A673 (cell line): ENCODE measurements at regions not wholly inside any gene's neighbourhood (a gene's known extent, or its start where the extent isn't known, plus 50 kb on each side); places are given as distances from the start of the nearest gene placed in this dataset.
"Not testable (repeated sequence)": the region's sequence is repeated elsewhere in the genome, so short reads cannot be mapped to it uniquely, and the experiment has no call there.

Experiments used
- BruUV-seq: library from RNA; stranded (reverse); fragments of 400-500 nt; replicated peaks from 2 replicates; lab custom pipeline; 2021; lab: Mats Ljungman, UMichigan
- CTCF ChIA-PET: fragments of 300-600 bp; sonication (Branson Sonifier 250); formaldehyde crosslinking; loops from one replicate; lab custom pipeline; 2022; ENCODE audit warnings: antibody characterized with exemption; lab: Charles Lee
- POLR2A ChIA-PET: fragments of 300-600 bp; sonication (Branson Sonifier 250); formaldehyde crosslinking; loops from one replicate; lab custom pipeline; 2022; ENCODE audit warnings: antibody characterized with exemption; ENCODE audit not compliant: low non-redundant PET; lab: Charles Lee
- DNase-seq: peaks from one replicate; pipeline ENCODE4 v3.0.0-alpha.2; 2015; ENCODE audit warnings: low spot score
- H3K27ac ChIP-seq: fragments of 200-600 bp; sonication (generic); 2 replicates; pipeline ENCODE4 v1.5.1; 2016; ENCODE audit warnings: mixed run types, low read depth, mild to moderate bottlenecking, mixed read lengths, antibody characterized with exemption, low read length; ENCODE audit not compliant: poor library complexity, severe bottlenecking
- H3K27me3 ChIP-seq: fragments of 200-600 bp; sonication (generic); replicated peaks from 2 replicates; pipeline ENCODE4 v1.6.1; 2017; ENCODE audit warnings: mixed run types, low read depth, mild to moderate bottlenecking, mixed read lengths, antibody characterized with exemption, low read length; ENCODE audit not compliant: insufficient read depth, poor library complexity
- H3K36me3 ChIP-seq: fragments of 200-600 bp; sonication (generic); 2 replicates; pipeline ENCODE4 v1.6.1; 2016; ENCODE audit warnings: mixed run types, mild to moderate bottlenecking, mixed read lengths, antibody characterized with exemption, low read length; ENCODE audit not compliant: insufficient read depth, poor library complexity, severe bottlenecking
- H3K4me1 ChIP-seq: fragments of 200-600 bp; sonication (generic); 2 replicates; pipeline ENCODE4 v1.6.1; 2017; ENCODE audit warnings: mixed run types, mild to moderate bottlenecking, mixed read lengths, antibody characterized with exemption, low read length; ENCODE audit not compliant: insufficient read depth, poor library complexity, severe bottlenecking
- H3K4me3 ChIP-seq: fragments of 200-600 bp; sonication (generic); 2 replicates; pipeline ENCODE4 v1.5.1; 2016; ENCODE audit warnings: low read depth, mixed run types, mild to moderate bottlenecking, mixed read lengths, low read length; ENCODE audit not compliant: poor library complexity, severe bottlenecking
- H3K9me3 ChIP-seq: fragments of 200-600 bp; sonication (generic); 2 replicates; pipeline ENCODE4 v1.6.1; 2016; ENCODE audit warnings: mixed run types, low read depth, mild to moderate bottlenecking, mixed read lengths, antibody characterized with exemption, low read length; ENCODE audit not compliant: poor library complexity, severe bottlenecking
- CTCF ChIP-seq: fragments of 300-800, 200-600 bp; sonication (generic); conservative IDR thresholded peaks from 2 replicates; pipeline ENCODE4 v1.5.1; 2017; ENCODE audit warnings: low read depth, mild to moderate bottlenecking, antibody characterized with exemption, low read length, moderate library complexity, mixed read lengths
- EZH2 ChIP-seq: fragments of 200-600 bp; sonication (generic); IDR thresholded peaks from 2 replicates; pipeline ENCODE4 v1.6.1; 2017; ENCODE audit warnings: borderline replicate concordance, low read depth, mild to moderate bottlenecking, mixed read lengths, antibody characterized with exemption, low read length; ENCODE audit not compliant: poor library complexity, severe bottlenecking
- intact Hi-C: fragments of 100-400 bp; cut with micrococcal nuclease; formaldehyde crosslinking; loops from one replicate; pipeline ENCODE4 v1.10.0; 2022; ENCODE audit not compliant: unreplicated experiment

GRCh38 chr12:34223640-34224039, 201.3 kb downstream of the ALG10 start:
- H3K4me3 ChIP-seq = no peak overlapping the region
- BruUV-seq = no TSS peak
- no peaks in the 10 kb centered on the region for H3K9me3 ChIP-seq
- POLR2A ChIA-PET = no interaction called here
- no peaks in the 10 kb centered on the region for H3K4me1 ChIP-seq
- H3K27ac ChIP-seq = no peak overlapping the region
- intact Hi-C loops = no loop called here
- TF ChIP-seq CTCF (no peak), EZH2 (no peak)
- CTCF ChIA-PET = no interaction called here
- no peaks in the 10 kb centered on the region for H3K36me3 ChIP-seq
- no peak for DNase-seq
- no peaks in the 10 kb centered on the region for H3K27me3 ChIP-seq

DNA sequence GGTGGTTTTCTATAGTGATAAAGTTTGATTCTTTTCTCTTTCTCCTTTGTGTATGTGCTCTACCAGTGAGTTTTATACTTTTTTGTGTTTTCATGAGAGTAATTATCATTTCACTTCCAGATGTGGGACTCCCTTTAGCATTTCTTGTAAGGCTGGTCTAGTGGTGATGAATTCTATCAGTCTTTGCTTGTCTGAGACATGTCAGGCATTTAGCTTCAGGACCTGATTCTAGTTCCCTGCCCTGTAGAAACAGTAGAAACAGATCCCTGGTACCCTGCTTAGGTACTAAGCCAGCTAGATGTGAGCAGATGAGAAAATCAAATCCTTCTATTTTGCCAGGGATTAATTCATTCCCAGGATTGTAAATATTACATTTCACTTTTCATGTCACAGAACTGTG, 203.7 kb downstream of the ALG10 start:
- H3K36me3 ChIP-seq = not testable (repeated sequence)

DNA sequence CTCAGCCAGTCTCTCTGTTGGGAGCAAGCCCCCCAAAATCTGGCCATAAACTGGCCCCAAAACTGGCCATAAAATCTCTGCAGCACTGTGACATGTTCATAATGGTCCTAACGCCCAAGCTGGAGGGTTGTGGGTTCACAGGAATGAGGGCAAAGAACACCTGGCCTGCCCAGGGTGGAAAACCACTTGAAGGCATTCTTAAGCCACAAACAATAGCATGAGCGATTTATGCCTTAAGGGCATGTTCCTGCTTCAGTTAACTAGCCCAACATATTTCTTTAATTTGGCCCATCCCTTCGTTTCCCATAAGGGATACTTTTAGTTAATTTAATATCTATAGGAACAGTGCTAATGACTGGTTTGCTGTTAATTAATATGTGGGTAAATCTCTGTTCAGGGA, 205.8 kb downstream of the ALG10 start:
- H3K36me3 ChIP-seq, H3K27me3 ChIP-seq, BruUV-seq, DNase-seq, H3K4me3 ChIP-seq, H3K27ac ChIP-seq, POLR2A ChIA-PET, H3K4me1 ChIP-seq, CTCF ChIA-PET, intact Hi-C loops: not testable (repeated sequence)
- peaks cover 11% of the 10 kb centered on the region for H3K9me3 ChIP-seq

More for the DNA sequence above, 203.7 kb downstream of the ALG10 start:
- H3K9me3 ChIP-seq = peaks cover 11% of the 10 kb centered on the region
- DNase-seq, H3K4me3 ChIP-seq, POLR2A ChIA-PET, BruUV-seq, H3K27ac ChIP-seq, intact Hi-C loops, H3K27me3 ChIP-seq, H3K4me1 ChIP-seq, CTCF ChIA-PET: not testable (repeated sequence)

GRCh38 chr12:34229033-34229432, 206.7 kb downstream of the ALG10 start:
- H3K27ac ChIP-seq, H3K4me3 ChIP-seq, H3K36me3 ChIP-seq, CTCF ChIA-PET, intact Hi-C loops, DNase-seq, BruUV-seq, POLR2A ChIA-PET, H3K4me1 ChIP-seq, H3K27me3 ChIP-seq: not testable (repeated sequence)
- peaks cover 11% of the 10 kb centered on the region for H3K9me3 ChIP-seq

- H3K27ac ChIP-seq = no peak overlapping the region
- TF ChIP-seq CTCF (no peak), EZH2 (no peak)
- intact Hi-C loops = loop anchor here (10.0 kb wide), 1 partner anchor 669 kb away; no protein-coding TSS in a partner anchor
- H3K4me1 ChIP-seq = no peaks in the 10 kb centered on the region
- ChIA-PET POLR2A (no interaction called here), CTCF (no interaction called here)
- H3K9me3 ChIP-seq = peaks cover 11% of the 10 kb centered on the region
- no TSS peak for BruUV-seq
- H3K27me3 ChIP-seq = no peaks in the 10 kb centered on the region
- H3K36me3 ChIP-seq = no peaks in the 10 kb centered on the region
- H3K4me3 ChIP-seq = no peak overlapping the region
- no peak for DNase-seq
Observed at GRCh38 chr12:34233618-34234017, 211.3 kb downstream of the ALG10 start.
